ENCODE measurements at regions not wholly inside any gene's neighbourhood (a gene's known extent, or its start where the extent isn't known, plus 50 kb on each side); places are given as distances from the start of the nearest gene placed in this dataset.

DNA sequence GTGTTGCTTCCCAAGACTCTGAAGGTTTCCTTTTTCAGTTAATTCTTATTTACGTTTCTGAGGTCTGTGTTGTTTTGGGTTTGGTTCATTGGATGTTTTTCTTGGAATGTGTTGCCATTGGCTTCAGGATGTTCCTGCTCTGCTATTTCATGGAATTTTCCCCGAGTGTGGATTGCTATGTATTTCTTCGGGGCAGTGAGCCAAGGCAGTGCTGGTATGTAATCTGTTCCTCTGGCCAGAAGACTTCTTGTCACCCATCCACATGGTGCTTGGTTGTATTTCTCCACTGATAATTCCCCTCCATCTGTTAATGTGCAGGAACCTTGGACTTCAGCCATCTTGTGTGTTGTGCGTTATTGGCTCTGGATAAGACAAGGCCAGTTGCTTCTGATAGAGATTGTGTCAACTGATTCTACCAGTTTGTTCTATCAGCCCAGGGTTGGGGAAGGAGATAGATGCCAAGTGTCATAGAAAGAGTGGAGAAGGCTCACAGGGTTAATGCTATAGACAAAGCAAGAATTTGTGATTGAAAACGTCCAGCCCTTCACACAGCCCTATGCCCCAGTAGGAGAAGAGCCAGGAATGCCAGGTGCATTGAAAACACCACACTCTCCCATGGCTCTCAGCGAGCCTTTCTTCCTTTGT is 505.2 kb downstream of the PLPP3 start (continued):
- TF ChIP-seq, protein P1, sequence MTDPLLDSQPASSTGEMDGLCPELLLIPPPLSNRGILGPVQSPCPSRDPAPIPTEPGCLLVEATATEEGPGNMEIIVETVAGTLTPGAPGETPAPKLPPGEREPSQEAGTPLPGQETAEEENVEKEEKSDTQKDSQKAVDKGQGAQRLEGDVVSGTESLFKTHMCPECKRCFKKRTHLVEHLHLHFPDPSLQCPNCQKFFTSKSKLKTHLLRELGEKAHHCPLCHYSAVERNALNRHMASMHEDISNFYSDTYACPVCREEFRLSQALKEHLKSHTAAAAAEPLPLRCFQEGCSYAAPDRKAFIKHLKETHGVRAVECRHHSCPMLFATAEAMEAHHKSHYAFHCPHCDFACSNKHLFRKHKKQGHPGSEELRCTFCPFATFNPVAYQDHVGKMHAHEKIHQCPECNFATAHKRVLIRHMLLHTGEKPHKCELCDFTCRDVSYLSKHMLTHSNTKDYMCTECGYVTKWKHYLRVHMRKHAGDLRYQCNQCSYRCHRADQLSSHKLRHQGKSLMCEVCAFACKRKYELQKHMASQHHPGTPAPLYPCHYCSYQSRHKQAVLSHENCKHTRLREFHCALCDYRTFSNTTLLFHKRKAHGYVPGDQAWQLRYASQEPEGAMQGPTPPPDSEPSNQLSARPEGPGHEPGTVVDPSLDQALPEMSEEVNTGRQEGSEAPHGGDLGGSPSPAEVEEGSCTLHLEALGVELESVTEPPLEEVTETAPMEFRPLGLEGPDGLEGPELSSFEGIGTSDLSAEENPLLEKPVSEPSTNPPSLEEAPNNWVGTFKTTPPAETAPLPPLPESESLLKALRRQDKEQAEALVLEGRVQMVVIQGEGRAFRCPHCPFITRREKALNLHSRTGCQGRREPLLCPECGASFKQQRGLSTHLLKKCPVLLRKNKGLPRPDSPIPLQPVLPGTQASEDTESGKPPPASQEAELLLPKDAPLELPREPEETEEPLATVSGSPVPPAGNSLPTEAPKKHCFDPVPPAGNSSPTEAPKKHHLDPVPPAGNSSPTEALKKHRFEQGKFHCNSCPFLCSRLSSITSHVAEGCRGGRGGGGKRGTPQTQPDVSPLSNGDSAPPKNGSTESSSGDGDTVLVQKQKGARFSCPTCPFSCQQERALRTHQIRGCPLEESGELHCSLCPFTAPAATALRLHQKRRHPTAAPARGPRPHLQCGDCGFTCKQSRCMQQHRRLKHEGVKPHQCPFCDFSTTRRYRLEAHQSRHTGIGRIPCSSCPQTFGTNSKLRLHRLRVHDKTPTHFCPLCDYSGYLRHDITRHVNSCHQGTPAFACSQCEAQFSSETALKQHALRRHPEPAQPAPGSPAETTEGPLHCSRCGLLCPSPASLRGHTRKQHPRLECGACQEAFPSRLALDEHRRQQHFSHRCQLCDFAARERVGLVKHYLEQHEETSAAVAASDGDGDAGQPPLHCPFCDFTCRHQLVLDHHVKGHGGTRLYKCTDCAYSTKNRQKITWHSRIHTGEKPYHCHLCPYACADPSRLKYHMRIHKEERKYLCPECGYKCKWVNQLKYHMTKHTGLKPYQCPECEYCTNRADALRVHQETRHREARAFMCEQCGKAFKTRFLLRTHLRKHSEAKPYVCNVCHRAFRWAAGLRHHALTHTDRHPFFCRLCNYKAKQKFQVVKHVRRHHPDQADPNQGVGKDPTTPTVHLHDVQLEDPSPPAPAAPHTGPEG (CRISPR knock-in tag; IDR thresholded peaks at IDR 0.05): no peak
- no peak for TF ChIP-seq ZNF337 (CRISPR knock-in tag; IDR thresholded peaks at IDR 0.05; ENCODE audit: borderline replicate concordance, low read depth)
- TF ChIP-seq NBN (conservative IDR thresholded peaks at IDR 0.05): no peak
- TF ChIP-seq ZNF572 (CRISPR knock-in tag; IDR thresholded peaks at IDR 0.05): no peak
- no peak for TF ChIP-seq RNF2 (conservative IDR thresholded peaks at IDR 0.05; ENCODE audit: low read depth)
- TF ChIP-seq ZNF841 (CRISPR knock-in tag; IDR thresholded peaks at IDR 0.05; ENCODE audit: borderline replicate concordance): no peak

DNA sequence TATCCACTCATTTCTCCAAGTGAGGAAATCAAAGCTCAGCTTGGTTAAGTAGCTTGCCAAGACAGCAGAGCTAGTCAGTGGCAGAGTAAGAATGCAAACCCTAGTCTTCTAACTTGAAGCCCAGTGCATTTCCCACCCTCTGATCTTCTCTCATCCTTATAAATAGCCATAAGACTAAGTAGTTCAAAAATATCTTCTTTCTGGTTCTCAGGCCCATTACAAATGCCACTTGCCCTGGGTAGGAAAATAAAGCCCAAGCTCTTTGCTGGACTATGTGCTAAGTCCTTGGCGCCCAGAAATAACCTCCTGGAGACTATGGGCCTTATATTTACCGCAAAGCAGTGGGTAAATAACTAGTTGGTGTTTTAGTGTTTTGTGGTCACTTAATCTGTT is 505.8 kb downstream of the PLPP3 start:
- Histone ChIP-seq H3K9me3 (ENCODE audit: low read length) (no peaks in the 10 kb centered on the region), H3K36me3 (replicated peaks in 1 of 2; ENCODE audit: control insufficient read depth in 1 of 2, insufficient read depth in 2 of 2, low read length in 2 of 2) (no peaks in the 10 kb centered on the region), H3K27ac (ENCODE audit: extremely low read length, insufficient read depth, low read length) (no peak overlapping the region), H3K9ac (ENCODE audit: insufficient read depth, low read depth, low read length) (no peak overlapping the region), H3K4me1 (ENCODE audit: insufficient read depth, low read length) (no peaks in the 10 kb centered on the region), H3K79me2 (ENCODE audit: insufficient read depth, low read length) (no peaks in the 10 kb centered on the region), H2AFZ (ENCODE audit: low read length) (no peak overlapping the region), H3K27me3 (ENCODE audit: control insufficient read depth in 1 of 2, insufficient read depth in 2 of 2, low read length in 2 of 2) (no peaks in the 10 kb centered on the region), H3K4me3 (replicated peaks in 1 of 3; ENCODE audit: insufficient read depth in 1 of 3, low read depth in 2 of 3, low read length in 3 of 3) (no peak overlapping the region), H4K20me1 (ENCODE audit: insufficient read depth, low read length) (no peaks in the 10 kb centered on the region), H3K4me2 (ENCODE audit: low read depth, low read length) (no peak overlapping the region)
- 21% methylated on average over 2 of the region's 2 CpGs for WGBS (ENCODE audit: low lambda C conversion rate)
- intact Hi-C loops (cut with micrococcal nuclease; ENCODE audit: unreplicated experiment) (no loop called here), in situ Hi-C loops (cut with HindIII; ENCODE audit: extremely low pct_ligation_motif_present, low pct_unique_long_range_greater_than_20kb) (no loop called here)
- ATAC-seq (no peak), FAIRE-seq (no peak), DNase-seq (ENCODE audit: low spot score) (no peak)
- CTCF ChIA-PET (ENCODE audit: low intra/inter-chr PET ratio, low total read pairs): no interaction called here
- POLR2A ChIA-PET: no interaction called here
- TF ChIP-seq RCOR2 (CRISPR knock-in tag; IDR thresholded peaks at IDR 0.05) (no peak), ZNF75D (CRISPR knock-in tag; IDR thresholded peaks at IDR 0.05; ENCODE audit: borderline replicate concordance) (no peak), ZNF589 (CRISPR knock-in tag; conservative IDR thresholded peaks at IDR 0.05) (no peak)
- TF ChIP-seq, protein P2, sequence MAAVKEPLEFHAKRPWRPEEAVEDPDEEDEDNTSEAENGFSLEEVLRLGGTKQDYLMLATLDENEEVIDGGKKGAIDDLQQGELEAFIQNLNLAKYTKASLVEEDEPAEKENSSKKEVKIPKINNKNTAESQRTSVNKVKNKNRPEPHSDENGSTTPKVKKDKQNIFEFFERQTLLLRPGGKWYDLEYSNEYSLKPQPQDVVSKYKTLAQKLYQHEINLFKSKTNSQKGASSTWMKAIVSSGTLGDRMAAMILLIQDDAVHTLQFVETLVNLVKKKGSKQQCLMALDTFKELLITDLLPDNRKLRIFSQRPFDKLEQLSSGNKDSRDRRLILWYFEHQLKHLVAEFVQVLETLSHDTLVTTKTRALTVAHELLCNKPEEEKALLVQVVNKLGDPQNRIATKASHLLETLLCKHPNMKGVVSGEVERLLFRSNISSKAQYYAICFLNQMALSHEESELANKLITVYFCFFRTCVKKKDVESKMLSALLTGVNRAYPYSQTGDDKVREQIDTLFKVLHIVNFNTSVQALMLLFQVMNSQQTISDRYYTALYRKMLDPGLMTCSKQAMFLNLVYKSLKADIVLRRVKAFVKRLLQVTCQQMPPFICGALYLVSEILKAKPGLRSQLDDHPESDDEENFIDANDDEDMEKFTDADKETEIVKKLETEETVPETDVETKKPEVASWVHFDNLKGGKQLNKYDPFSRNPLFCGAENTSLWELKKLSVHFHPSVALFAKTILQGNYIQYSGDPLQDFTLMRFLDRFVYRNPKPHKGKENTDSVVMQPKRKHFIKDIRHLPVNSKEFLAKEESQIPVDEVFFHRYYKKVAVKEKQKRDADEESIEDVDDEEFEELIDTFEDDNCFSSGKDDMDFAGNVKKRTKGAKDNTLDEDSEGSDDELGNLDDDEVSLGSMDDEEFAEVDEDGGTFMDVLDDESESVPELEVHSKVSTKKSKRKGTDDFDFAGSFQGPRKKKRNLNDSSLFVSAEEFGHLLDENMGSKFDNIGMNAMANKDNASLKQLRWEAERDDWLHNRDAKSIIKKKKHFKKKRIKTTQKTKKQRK (IDR thresholded peaks at IDR 0.05; ENCODE audit: low read length): no peak
- BruUV-seq (replicated peaks): no TSS peak
